ENCODE measurements at regions not wholly inside any gene's neighbourhood (a gene's known extent, or its start where the extent isn't known, plus 50 kb on each side); places are given as distances from the start of the nearest gene placed in this dataset.

DNA sequence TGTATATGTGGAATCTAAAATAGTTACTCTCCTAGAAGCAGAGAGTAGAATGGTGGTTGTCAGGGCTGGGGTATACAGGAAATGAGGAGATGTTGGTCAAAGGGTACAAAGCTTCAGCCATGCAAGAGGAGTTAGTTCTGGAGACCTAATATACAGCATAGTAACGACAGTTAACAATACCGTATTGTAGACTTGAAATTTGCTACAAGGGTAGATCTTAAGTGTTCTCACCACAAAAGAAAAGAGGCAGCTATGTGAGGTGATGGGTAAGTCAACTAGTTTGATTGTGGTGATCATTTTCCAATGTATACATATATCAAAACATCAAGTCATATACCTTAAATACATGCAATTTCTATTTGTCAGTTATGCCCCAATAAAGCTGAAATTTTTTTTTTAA is 98.2 kb upstream of the CYP1B1 start:
- no peaks in the 10 kb centered on the region for H3K9me2 ChIP-seq (ENCODE audit: insufficient read depth, low read length)
- H3F3A ChIP-seq (ENCODE audit: insufficient read depth, low read length, poor library complexity, severe bottlenecking): no peaks in the 10 kb centered on the region
- H3K36me3 ChIP-seq (ENCODE audit: insufficient read depth, low read length): no peaks in the 10 kb centered on the region
- H3K4me3 ChIP-seq (ENCODE audit: low read length): no peak overlapping the region
- no peak overlapping the region for H2AFZ ChIP-seq (ENCODE audit: low read depth, low read length)
- H3K4me2 ChIP-seq (ENCODE audit: low read length): no peak overlapping the region
- no peak for TF ChIP-seq EZH2 (IDR thresholded peaks at IDR 0.05; ENCODE audit: borderline replicate concordance, insufficient read depth, low read length, poor library complexity, severe bottlenecking)
- H4K20me1 ChIP-seq (ENCODE audit: insufficient read depth): no peaks in the 10 kb centered on the region
- H3K9ac ChIP-seq (ENCODE audit: low read length): no peak overlapping the region
- no peaks in the 10 kb centered on the region for H3K79me2 ChIP-seq (replicated peaks; ENCODE audit: insufficient read depth, low read length)
- no peaks in the 10 kb centered on the region for H3K9me3 ChIP-seq (ENCODE audit: low read length)
- no peaks in the 10 kb centered on the region for H3K27me3 ChIP-seq (ENCODE audit: insufficient read depth, low read depth, low read length)
- H3K27ac ChIP-seq (ENCODE audit: low read length): no peak overlapping the region

DNA sequence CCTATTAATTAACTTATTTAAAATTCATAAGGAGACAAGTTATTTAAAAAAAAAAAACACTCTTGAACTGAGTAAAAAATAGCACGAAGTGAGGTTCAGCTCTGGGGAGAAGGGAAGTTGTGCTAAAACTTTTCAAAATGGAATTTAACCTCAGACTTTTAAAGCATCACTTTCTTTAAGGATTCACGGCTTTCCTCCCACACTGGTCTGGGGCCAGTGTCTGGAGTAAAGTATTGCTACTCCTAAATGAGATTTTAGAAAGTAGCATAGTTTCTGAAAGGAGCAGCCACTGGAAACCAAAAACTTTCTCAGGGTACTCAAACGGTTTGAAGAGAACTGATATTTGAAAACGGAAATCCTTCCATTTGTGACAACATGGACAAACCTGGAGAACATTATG is 97.7 kb upstream of the CYP1B1 start:
- Histone ChIP-seq H3K9ac (ENCODE audit: low read length) (no peak overlapping the region), H2AFZ (ENCODE audit: low read depth, low read length) (no peak overlapping the region), H3K4me2 (ENCODE audit: low read length) (no peak overlapping the region)

More for the DNA sequence above, 97.7 kb upstream of the CYP1B1 start:
- no peaks in the 10 kb centered on the region for H3K79me2 ChIP-seq (replicated peaks; ENCODE audit: insufficient read depth, low read length)
- H3F3A ChIP-seq (ENCODE audit: insufficient read depth, low read length, poor library complexity, severe bottlenecking): no peaks in the 10 kb centered on the region
- no peaks in the 10 kb centered on the region for H4K20me1 ChIP-seq (ENCODE audit: insufficient read depth)
- H3K27me3 ChIP-seq (ENCODE audit: insufficient read depth, low read depth, low read length): no peaks in the 10 kb centered on the region
- H3K9me2 ChIP-seq (ENCODE audit: insufficient read depth, low read length): no peaks in the 10 kb centered on the region
- no peak overlapping the region for H3K27ac ChIP-seq (ENCODE audit: low read length)
- H3K36me3 ChIP-seq (ENCODE audit: insufficient read depth, low read length): no peaks in the 10 kb centered on the region
- TF ChIP-seq RAD21 (conservative IDR thresholded peaks at IDR 0.05) (no peak), POLR2AphosphoS5 (IDR thresholded peaks at IDR 0.05) (no peak), MXI1 (conservative IDR thresholded peaks at IDR 0.05; ENCODE audit: poor library complexity, severe bottlenecking) (no peak), SMC3 (conservative IDR thresholded peaks at IDR 0.05; ENCODE audit: poor library complexity) (no peak), EZH2 (IDR thresholded peaks at IDR 0.05; ENCODE audit: borderline replicate concordance, insufficient read depth, low read length, poor library complexity, severe bottlenecking) (no peak), TAF1 (IDR thresholded peaks at IDR 0.05; ENCODE audit: low read depth) (no peak), EP300 (conservative IDR thresholded peaks at IDR 0.05; ENCODE audit: poor library complexity, severe bottlenecking) (no peak)
- TF ChIP-seq, protein P1, sequence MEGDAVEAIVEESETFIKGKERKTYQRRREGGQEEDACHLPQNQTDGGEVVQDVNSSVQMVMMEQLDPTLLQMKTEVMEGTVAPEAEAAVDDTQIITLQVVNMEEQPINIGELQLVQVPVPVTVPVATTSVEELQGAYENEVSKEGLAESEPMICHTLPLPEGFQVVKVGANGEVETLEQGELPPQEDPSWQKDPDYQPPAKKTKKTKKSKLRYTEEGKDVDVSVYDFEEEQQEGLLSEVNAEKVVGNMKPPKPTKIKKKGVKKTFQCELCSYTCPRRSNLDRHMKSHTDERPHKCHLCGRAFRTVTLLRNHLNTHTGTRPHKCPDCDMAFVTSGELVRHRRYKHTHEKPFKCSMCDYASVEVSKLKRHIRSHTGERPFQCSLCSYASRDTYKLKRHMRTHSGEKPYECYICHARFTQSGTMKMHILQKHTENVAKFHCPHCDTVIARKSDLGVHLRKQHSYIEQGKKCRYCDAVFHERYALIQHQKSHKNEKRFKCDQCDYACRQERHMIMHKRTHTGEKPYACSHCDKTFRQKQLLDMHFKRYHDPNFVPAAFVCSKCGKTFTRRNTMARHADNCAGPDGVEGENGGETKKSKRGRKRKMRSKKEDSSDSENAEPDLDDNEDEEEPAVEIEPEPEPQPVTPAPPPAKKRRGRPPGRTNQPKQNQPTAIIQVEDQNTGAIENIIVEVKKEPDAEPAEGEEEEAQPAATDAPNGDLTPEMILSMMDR (IDR thresholded peaks at IDR 0.05; ENCODE audit: poor library complexity, severe bottlenecking): no peak
- TF ChIP-seq, protein P2, sequence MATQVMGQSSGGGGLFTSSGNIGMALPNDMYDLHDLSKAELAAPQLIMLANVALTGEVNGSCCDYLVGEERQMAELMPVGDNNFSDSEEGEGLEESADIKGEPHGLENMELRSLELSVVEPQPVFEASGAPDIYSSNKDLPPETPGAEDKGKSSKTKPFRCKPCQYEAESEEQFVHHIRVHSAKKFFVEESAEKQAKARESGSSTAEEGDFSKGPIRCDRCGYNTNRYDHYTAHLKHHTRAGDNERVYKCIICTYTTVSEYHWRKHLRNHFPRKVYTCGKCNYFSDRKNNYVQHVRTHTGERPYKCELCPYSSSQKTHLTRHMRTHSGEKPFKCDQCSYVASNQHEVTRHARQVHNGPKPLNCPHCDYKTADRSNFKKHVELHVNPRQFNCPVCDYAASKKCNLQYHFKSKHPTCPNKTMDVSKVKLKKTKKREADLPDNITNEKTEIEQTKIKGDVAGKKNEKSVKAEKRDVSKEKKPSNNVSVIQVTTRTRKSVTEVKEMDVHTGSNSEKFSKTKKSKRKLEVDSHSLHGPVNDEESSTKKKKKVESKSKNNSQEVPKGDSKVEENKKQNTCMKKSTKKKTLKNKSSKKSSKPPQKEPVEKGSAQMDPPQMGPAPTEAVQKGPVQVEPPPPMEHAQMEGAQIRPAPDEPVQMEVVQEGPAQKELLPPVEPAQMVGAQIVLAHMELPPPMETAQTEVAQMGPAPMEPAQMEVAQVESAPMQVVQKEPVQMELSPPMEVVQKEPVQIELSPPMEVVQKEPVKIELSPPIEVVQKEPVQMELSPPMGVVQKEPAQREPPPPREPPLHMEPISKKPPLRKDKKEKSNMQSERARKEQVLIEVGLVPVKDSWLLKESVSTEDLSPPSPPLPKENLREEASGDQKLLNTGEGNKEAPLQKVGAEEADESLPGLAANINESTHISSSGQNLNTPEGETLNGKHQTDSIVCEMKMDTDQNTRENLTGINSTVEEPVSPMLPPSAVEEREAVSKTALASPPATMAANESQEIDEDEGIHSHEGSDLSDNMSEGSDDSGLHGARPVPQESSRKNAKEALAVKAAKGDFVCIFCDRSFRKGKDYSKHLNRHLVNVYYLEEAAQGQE (IDR thresholded peaks at IDR 0.05; ENCODE audit: borderline replicate concordance): no peak
- no peak overlapping the region for H3K4me3 ChIP-seq (ENCODE audit: low read length)
- no peaks in the 10 kb centered on the region for H3K9me3 ChIP-seq (ENCODE audit: low read length)
